K562 (cell line): ENCODE measurements at regions not wholly inside any gene's neighbourhood (a gene's known extent, or its start where the extent isn't known, plus 50 kb on each side); places are given as distances from the start of the nearest gene placed in this dataset.

Experiments
- CREM ChIP-seq: IDR thresholded peaks from 2 replicates; pipeline ENCODE4 v1.6.1; 2014; ENCODE audit warnings: antibody characterized with exemption, low read depth
- EZH2 ChIP-seq: IDR thresholded peaks from 2 replicates; pipeline ENCODE4 v1.6.1; 2012; ENCODE audit warnings: low read depth, mild to moderate bottlenecking, inconsistent platforms, low read length, borderline replicate concordance
- HNRNPK ChIP-seq: fragments of 200-400 bp; formaldehyde crosslinking; IDR thresholded peaks from one replicate; pipeline ENCODE4 v1.6.1; 2018; ENCODE audit warnings: mild to moderate bottlenecking, low read depth, low read length; ENCODE audit not compliant: poor library complexity, severe bottlenecking
- HNRNPL ChIP-seq: fragments of 200-400 bp; formaldehyde crosslinking; IDR thresholded peaks from 2 replicates; pipeline ENCODE4 v1.6.1; 2017; ENCODE audit warnings: low read depth, mild to moderate bottlenecking, low read length
- NFRKB ChIP-seq: fragments of 450-650 bp; IDR thresholded peaks from 2 replicates; pipeline ENCODE4 v1.6.1; 2016; ENCODE audit warnings: low read depth
- PHF8 ChIP-seq: fragments of 200-600 bp; sonication (generic); IDR thresholded peaks from 2 replicates; pipeline ENCODE4 v1.6.1; 2012; ENCODE audit warnings: mixed run types, mild to moderate bottlenecking, inconsistent platforms, low read length, moderate library complexity, borderline replicate concordance
- POLR2AphosphoS5 ChIP-seq: IDR thresholded peaks from 2 replicates; pipeline ENCODE4 v1.6.1; 2011; ENCODE audit warnings: mild to moderate bottlenecking, low read depth, low read length, moderate library complexity; ENCODE audit not compliant: control insufficient read depth, insufficient read depth
- ZNF263 ChIP-seq: sonication (generic); formaldehyde crosslinking; IDR thresholded peaks from 2 replicates; pipeline ENCODE4 v1.8.0; 2022; ENCODE audit warnings: mild to moderate bottlenecking, missing genetic modification reagents, borderline replicate concordance
- TF ChIP-seq, protein P1 (sequence below), 3 experiments: IDR thresholded peaks in 2 of 3; conservative IDR thresholded peaks in 1 of 3; 2 replicates each; pipeline ENCODE4 v1.5.1; 2011 to 2012; ENCODE audit warnings: low read length in 3 of 3, mild to moderate bottlenecking in 3 of 3, control low read depth in 2 of 3, improper control_type of control experiment in 1 of 3, inconsistent platforms in 1 of 3, low read depth in 1 of 3, mixed read lengths in 1 of 3, moderate library complexity in 1 of 3; ENCODE audit not compliant: insufficient read depth in 2 of 3
- TF ChIP-seq, protein P2 (sequence below): fragments of 250-450 bp; sonication (Bioruptor Pico); IDR thresholded peaks from 2 replicates; pipeline ENCODE4 v1.5.0; 2022; ENCODE audit warnings: mild to moderate bottlenecking
- TF ChIP-seq, protein P3 (sequence below): fragments of 450-650 bp; IDR thresholded peaks from 2 replicates; pipeline ENCODE4 v1.6.1; 2018; ENCODE audit not compliant: partially characterized antibody

DNA sequence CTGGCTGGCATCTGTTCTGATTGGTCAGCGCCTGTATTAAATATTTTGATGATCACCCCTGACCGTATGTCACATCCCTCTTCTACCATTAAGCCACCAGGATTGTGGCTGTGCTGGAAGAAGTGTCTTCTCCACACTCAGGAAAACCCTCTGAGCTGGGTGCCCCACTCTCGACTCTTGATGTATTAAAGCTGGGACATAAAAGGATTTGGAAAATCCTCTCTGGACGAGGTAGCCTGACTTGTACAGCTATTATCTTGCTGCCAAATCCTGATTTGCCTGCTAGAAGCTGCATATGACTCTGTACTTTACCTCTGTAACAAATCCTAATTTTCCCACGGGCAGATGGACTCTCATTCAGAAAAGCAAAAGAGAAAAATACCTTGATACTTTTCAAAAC, 161.0 kb downstream of the SLC28A3 start:
- no peak for TF ChIP-seq HNRNPL
- TF ChIP-seq POLR2AphosphoS5 = no peak
- TF ChIP-seq, protein P1, sequence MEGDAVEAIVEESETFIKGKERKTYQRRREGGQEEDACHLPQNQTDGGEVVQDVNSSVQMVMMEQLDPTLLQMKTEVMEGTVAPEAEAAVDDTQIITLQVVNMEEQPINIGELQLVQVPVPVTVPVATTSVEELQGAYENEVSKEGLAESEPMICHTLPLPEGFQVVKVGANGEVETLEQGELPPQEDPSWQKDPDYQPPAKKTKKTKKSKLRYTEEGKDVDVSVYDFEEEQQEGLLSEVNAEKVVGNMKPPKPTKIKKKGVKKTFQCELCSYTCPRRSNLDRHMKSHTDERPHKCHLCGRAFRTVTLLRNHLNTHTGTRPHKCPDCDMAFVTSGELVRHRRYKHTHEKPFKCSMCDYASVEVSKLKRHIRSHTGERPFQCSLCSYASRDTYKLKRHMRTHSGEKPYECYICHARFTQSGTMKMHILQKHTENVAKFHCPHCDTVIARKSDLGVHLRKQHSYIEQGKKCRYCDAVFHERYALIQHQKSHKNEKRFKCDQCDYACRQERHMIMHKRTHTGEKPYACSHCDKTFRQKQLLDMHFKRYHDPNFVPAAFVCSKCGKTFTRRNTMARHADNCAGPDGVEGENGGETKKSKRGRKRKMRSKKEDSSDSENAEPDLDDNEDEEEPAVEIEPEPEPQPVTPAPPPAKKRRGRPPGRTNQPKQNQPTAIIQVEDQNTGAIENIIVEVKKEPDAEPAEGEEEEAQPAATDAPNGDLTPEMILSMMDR (IDR thresholded peaks at IDR 0.05 in 2 of 3, conservative IDR thresholded peaks at IDR 0.05 in 1 of 3; ENCODE audit: insufficient read depth in 2 of 3, low read depth in 1 of 3, low read length in 3 of 3) = no peak
- TF ChIP-seq PHF8 = no peak
- TF ChIP-seq, protein P2, sequence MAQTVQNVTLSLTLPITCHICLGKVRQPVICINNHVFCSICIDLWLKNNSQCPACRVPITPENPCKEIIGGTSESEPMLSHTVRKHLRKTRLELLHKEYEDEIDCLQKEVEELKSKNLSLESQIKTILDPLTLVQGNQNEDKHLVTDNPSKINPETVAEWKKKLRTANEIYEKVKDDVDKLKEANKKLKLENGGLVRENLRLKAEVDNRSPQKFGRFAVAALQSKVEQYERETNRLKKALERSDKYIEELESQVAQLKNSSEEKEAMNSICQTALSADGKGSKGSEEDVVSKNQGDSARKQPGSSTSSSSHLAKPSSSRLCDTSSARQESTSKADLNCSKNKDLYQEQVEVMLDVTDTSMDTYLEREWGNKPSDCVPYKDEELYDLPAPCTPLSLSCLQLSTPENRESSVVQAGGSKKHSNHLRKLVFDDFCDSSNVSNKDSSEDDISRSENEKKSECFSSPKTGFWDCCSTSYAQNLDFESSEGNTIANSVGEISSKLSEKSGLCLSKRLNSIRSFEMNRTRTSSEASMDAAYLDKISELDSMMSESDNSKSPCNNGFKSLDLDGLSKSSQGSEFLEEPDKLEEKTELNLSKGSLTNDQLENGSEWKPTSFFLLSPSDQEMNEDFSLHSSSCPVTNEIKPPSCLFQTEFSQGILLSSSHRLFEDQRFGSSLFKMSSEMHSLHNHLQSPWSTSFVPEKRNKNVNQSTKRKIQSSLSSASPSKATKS (CRISPR knock-in tag) = no peak
- TF ChIP-seq EZH2 = no peak
- TF ChIP-seq CREM = no peak
- no peak for TF ChIP-seq NFRKB
- TF ChIP-seq HNRNPK = no peak
- TF ChIP-seq ZNF263 (CRISPR knock-in tag) = no peak
- TF ChIP-seq, protein P3, sequence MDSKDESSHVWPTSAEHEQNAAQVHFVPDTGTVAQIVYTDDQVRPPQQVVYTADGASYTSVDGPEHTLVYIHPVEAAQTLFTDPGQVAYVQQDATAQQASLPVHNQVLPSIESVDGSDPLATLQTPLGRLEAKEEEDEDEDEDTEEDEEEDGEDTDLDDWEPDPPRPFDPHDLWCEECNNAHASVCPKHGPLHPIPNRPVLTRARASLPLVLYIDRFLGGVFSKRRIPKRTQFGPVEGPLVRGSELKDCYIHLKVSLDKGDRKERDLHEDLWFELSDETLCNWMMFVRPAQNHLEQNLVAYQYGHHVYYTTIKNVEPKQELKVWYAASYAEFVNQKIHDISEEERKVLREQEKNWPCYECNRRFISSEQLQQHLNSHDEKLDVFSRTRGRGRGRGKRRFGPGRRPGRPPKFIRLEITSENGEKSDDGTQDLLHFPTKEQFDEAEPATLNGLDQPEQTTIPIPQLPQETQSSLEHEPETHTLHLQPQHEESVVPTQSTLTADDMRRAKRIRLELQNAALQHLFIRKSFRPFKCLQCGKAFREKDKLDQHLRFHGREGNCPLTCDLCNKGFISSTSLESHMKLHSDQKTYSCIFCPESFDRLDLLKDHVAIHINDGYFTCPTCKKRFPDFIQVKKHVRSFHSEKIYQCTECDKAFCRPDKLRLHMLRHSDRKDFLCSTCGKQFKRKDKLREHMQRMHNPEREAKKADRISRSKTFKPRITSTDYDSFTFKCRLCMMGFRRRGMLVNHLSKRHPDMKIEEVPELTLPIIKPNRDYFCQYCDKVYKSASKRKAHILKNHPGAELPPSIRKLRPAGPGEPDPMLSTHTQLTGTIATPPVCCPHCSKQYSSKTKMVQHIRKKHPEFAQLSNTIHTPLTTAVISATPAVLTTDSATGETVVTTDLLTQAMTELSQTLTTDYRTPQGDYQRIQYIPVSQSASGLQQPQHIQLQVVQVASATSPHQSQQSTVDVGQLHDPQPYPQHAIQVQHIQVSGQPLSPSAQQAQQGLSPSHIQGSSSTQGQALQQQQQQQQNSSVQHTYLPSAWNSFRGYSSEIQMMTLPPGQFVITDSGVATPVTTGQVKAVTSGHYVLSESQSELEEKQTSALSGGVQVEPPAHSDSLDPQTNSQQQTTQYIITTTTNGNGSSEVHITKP = no peak
